GM10248 (cell line): ENCODE measurements at regions not wholly inside any gene's neighbourhood (a gene's known extent, or its start where the extent isn't known, plus 50 kb on each side); places are given as distances from the start of the nearest gene placed in this dataset.
"Not testable (repeated sequence)": the region's sequence is repeated elsewhere in the genome, so short reads cannot be mapped to it uniquely, and the experiment has no call there.

ENCODE experiments used
- CTCF ChIA-PET: fragments of 300-600 bp; sonication (Branson Sonifier 250); formaldehyde crosslinking; extraction: SDS; loops from one replicate; lab custom pipeline; 2021; ENCODE audit warnings: antibody characterized with exemption; lab: Yijun Ruan, JAX
- POLR2A ChIA-PET: fragments of 350-650 bp; sonication (Branson Sonifier 250); formaldehyde crosslinking; extraction: SDS; loops from one replicate; lab custom pipeline; 2020; ENCODE audit warnings: antibody characterized with exemption; lab: Yijun Ruan, JAX
- DNase-seq: peaks from one replicate; pipeline ENCODE4 v3.0.0; 2012; ENCODE audit errors: extremely low spot score
- CTCF ChIP-seq: IDR thresholded peaks from 2 replicates; pipeline ENCODE4 v1.5.1; 2012; ENCODE audit warnings: mild to moderate bottlenecking, low read depth; ENCODE audit errors: extremely low read depth, missing control alignments, control extremely low read depth

- ChIA-PET POLR2A (no interaction called here), CTCF (no interaction called here)
- no peak for TF ChIP-seq CTCF
- no peak for DNase-seq
Measured at GRCh38 chr20:11697055-11697454, 220.6 kb upstream of the BTBD3 start.

- ChIA-PET POLR2A (no interaction called here), CTCF (no interaction called here)
- no peak for DNase-seq
- TF ChIP-seq CTCF, result no peak
Measured at GRCh38 chr20:11697646-11698045, 220.0 kb upstream of the BTBD3 start.

- DNase-seq, result no peak
- no peak for TF ChIP-seq CTCF
- ChIA-PET CTCF (interaction anchor here (1.5 kb wide), 1 partner anchor 24 kb away, joined by 5 read pairs; no protein-coding TSS in a partner anchor), POLR2A (no interaction called here)
Measured at GRCh38 chr20:11698124-11698523, 219.6 kb upstream of the BTBD3 start.

GRCh38 chr20:11700831-11701230, 216.9 kb upstream of the BTBD3 start:
- DNase-seq, result no peak
- TF ChIP-seq CTCF, result no peak
- ChIA-PET POLR2A (no interaction called here), CTCF (interaction anchor here (1.3 kb wide), 1 partner anchor 10 kb away, joined by 4 read pairs; no protein-coding TSS in a partner anchor)

- no peak for DNase-seq
- ChIA-PET CTCF (interaction anchor here (0.7 kb wide), 1 partner anchor 11 kb away, joined by 3 read pairs; no protein-coding TSS in a partner anchor), POLR2A (no interaction called here)
- TF ChIP-seq CTCF, result no peak
Measured at GRCh38 chr20:11702721-11703518, 214.8 kb upstream of the BTBD3 start.

GRCh38 chr20:11705512-11705911, 212.2 kb upstream of the BTBD3 start:
- ChIA-PET CTCF (no interaction called here), POLR2A (no interaction called here)
- TF ChIP-seq CTCF, result no peak
- DNase-seq, result no peak

GRCh38 chr20:11708223-11708622, 209.5 kb upstream of the BTBD3 start:
- POLR2A ChIA-PET, DNase-seq, CTCF ChIA-PET: not testable (repeated sequence)
